ENCODE measurements at regions not wholly inside any gene's neighbourhood (a gene's known extent, or its start where the extent isn't known, plus 50 kb on each side); places are given as distances from the start of the nearest gene placed in this dataset.

DNA sequence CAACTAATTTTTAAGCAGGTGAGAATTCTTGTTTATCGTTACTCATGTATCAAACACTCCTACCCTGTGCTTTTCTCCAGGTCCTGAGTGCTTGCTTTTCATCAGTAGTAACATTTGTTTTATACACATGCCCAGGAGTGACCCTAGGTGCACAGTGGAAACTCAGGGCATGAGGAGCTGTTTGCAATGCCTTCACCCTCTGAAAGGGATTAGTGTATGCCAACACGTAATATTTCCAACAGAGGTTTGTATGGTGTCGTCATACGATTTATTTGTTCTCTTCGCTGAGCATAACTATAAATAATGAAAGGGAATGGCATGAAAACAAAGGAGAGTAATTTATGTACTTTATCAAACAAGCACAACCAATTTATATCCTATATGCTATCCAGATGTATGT is 537.4 kb upstream of the MMS22L start:
- DNase-seq = no peak

- no peak for DNase-seq
These were observed 539.6 kb upstream of the MMS22L start for GRCh38 chr6:97822632-97823031.

- no peak for DNase-seq
These were observed 558.7 kb upstream of the MMS22L start for GRCh38 chr6:97841763-97842162.

DNA sequence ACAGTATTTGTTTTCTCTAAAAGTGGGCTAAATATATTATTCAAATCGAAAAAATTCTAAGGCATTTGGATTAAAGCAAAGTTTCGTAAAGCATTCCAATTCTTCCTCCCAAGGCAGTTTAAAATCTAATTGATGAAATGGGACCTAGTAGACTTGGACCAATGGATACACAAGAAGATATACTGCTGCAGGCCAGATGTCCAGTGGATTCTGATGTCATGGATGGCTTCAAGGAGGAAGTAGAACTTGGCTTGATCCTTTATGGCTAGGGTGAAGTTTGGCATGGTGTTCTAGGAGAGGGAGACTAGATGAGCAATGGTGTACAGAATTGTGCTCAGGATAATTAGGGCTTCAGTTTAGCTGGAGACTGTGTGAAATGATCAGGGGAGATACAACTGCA is 559.5 kb upstream of the MMS22L start:
- no peak for DNase-seq

DNA sequence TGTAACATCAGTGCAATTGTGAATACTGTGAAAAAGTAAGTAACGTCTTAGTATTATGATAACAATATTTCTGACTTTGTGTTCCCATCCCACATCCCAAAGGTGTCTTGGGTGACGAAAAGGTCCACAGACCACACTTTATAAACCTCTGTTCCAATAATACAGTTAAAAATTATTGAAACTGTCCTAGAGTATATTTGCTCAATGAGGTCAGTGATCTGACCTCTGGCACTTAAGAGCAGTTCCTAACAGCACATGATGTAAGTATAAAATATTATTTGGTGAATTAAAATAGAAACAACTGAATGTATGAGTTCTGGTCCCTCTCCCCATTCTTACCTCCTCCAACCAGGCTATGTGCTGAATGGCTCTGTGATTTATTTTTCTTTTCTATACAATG is 566.4 kb upstream of the MMS22L start:
- no peak for DNase-seq

DNA sequence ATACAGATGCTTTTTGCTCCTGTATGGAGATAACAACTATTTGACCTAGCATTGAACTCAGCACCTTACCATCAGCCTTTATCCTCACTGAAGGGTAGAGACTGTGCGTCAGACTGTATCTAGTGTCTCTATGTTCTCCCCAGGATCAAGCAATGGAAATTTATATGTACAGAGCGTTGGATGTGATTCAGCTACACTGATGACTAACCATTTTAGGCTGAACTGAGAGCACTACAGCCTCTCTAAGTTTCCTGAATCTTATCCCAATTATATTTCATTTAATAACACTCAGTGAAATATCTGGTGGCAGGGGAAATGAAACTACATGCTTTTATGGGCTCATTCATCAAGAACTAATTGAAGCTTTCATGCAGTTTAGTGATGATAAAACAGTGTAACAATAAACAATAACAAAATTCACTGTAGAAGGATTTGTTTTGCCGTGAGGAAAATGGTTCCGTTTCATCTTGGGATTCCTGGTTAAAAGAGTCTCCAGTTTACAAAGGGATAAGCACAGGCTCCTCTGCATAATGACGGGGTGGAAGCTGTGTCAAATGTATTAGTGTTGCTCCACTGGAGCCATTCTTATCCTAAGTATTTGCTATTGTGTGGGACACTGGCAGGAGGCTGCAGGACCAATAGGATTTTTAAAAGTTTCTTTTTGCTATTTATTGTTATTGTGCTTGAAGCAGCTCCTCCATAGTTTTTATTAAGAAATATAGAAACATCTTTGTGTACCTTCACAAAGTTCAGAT is 567.6 kb upstream of the MMS22L start:
- DNase-seq = no peak

DNA sequence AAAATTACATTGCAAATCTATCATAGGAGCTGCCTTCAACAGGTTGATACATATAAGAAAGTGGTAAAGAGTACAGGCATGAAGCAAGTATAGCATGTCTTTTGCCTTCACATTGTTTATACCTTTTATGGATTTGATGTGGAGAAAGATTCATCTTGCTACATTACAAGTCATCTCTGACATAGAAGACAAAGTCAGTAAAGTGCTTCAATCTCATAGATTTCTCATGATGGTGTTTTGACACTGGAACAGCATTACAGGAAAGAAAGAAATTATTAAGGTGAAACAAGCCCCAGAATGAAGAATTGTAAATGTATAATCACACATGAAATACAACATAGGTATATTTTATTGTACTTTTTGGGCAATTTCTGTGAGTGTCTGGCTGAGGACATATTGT is 580.7 kb upstream of the MMS22L start:
- no peak for DNase-seq

DNA sequence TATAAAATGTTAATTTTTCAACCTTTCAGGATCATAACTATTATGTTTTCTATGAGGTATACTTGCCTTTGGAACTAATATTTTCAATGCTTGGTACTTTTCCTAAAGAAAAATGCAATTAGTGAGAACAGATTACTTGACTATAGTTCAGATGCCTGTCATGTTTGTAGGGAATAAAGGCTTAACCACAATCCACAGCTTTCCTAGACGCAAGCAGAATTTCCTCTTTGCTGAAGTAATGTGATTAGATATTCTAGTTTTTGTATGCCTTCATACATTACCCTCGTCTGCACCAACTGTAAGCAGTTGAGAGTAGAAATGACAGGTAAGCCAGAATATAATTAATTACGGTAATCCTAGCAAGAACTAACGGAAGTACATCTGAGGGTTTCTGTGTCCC is 581.4 kb upstream of the MMS22L start:
- DNase-seq = no peak

- no peak for DNase-seq
These were observed 581.8 kb upstream of the MMS22L start for GRCh38 chr6:97864826-97865225.

DNA sequence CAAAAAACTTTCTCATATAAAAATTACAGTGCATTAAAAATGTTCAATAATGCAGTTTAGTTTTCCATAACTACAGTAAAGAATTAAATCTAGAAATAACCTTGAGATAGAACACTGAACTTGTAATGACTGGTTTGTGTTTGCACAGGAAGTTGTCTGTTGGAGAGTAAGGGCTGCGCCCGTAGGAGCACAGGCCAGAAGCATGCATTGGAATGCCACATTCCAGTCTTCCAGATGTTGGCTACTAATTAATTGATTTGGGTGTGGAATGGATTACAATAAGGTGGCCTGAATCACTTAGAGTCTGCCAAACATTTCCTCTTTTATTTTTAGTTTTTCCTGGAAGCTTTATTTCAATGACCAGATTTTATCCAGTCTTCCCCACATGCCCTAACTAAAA is 582.6 kb upstream of the MMS22L start:
- no peak for DNase-seq

GRCh38 chr6:97866616-97867015 is 583.6 kb upstream of the MMS22L start:
- DNase-seq = no peak

GRCh38 chr6:97867177-97867576 is 584.2 kb upstream of the MMS22L start:
- DNase-seq = no peak

DNA sequence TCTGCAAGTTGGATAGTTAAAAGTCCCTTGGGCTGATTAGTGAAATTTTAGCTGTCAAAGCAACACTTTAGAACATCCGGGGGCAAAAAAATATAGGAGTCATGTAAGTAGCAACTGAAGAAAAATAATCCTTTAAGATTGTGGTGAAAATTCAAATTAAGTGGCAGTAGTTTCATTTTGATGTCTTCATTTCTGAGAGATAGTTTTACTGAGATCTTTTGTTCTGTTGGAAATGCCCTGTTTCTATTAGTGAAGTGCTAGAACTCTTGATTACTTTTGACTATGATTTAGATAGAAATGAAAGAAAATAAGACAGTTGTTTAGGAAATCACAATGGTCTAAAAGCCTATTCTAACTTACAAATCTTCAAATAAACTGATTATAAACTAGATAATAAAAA is 587.3 kb upstream of the MMS22L start:
- no peak for DNase-seq

- DNase-seq = no peak
These were observed 593.7 kb upstream of the MMS22L start for GRCh38 chr6:97876711-97877110.

DNA sequence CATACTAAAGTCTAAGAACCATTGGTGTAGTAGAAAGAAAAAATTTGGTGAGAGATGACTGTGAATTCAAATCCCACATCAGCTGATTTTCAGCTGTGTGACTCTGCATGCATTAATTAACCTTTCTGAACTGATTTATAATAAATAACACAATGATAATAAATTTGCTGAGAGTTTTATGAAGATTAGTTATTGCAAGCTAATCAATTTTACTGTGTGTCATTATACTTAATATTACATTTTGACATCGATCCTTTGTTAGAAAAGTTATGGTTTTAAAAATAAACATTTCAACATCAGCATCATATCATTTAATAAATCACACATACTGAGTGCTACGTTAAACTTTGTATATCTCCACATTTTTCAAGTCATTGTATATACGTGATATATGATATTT is 599.7 kb upstream of the MMS22L start:
- DNase-seq = no peak

DNA sequence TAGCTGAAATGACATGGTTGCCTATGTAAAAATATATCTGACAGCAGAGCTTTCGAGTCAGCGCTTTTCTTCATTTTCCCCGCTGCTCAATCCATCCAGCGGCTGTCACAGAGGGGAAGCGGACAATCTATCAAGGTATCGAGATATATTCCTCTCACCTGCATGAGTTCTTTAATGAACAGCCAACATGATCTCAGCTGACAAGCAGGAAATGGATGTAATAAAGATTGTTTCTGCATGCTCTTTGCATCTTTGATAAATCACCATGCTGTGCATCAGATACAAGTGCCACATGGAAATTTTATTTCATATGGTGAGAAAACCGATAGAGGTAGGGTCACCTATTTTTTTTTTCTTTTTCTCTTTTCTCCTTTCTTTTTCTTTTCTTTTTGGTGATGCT is 602.3 kb upstream of the MMS22L start:
- DNase-seq = no peak

DNA sequence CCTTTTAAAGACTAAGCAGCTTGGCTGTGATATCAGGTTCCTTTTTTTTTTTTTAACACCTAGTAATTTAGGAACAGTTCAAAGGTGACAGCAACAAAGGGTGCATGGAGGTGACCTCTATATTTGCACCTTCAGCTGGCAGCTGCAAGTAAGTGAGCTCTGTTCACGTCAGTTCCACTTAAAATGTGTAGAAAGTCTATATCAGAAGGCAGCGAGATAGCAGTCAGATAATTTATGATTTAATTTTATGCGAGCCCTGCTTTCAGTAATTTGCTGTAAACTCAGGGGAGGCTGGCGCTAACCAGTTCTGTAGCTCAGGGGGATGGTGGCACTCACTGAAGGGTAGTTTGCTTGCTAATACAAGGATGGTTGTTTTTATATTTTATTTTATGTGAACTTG is 602.8 kb upstream of the MMS22L start:
- DNase-seq = no peak

GRCh38 chr6:97901531-97901930 is 618.5 kb upstream of the MMS22L start:
- no peak for DNase-seq

- no peak for DNase-seq
These were observed 626.4 kb upstream of the MMS22L start for GRCh38 chr6:97909380-97909779.

GRCh38 chr6:97913721-97914120 is 630.7 kb upstream of the MMS22L start:
- no peak for DNase-seq

DNA sequence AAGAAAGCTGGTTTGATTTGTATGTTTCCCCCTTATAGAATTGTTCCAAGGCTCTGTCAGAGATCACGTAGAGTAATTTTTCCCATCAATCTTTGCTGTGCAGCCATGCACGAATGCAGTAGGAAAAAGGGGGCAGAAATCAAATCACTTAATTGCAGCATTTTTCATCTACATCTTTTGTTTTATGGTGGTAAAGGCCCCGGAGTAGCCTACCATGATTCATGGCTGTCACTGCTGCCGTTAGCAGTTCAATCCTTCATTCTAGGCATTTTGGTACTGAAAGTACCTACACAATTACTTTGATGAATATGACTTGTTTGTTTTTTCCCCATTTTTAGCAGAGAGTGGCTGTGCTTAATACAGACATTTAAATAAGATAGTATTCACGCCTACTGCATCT is 631.9 kb upstream of the MMS22L start:
- DNase-seq = no peak

DNA sequence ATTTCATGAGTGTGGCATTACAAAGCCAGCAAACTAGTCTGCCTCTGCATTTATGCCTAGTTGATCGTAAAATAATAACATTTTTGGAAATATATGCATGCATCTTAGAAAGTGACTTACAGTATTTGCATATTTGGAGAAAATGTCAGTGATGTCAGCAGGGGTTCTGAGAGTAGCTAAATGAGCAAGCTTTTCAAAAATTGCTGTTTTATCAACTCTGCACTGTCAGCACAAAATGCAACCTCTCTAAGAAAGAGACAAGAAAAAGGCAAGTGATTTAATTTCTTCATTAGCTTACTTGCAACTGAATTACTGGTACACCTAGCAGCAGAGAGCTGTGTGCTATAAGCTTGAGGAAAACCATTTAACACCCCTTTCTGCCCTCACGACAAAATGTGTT is 632.5 kb upstream of the MMS22L start:
- no peak for DNase-seq

GRCh38 chr6:97917369-97917768 is 634.4 kb upstream of the MMS22L start:
- no peak for DNase-seq

- no peak for DNase-seq
These were observed 636.0 kb upstream of the MMS22L start for GRCh38 chr6:97919046-97919445.

DNA sequence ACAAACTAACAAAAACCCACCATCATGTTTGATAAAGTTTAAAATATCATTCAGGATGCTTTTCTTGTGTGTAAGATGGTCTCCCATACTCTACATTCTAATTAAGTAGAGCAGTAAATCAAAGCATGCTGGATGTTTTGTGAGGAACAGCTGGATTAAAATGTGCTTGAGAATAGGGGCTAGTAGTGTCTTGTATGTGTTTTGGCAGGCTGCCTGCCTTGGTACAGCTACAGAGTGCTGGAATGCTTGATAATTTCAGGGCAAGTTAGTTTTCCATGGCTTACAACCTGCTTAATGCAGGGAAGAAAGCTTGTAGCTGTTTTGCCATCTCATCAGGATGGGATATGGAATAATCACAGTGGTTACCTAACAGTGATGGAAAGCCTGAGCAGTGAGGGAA is 636.6 kb upstream of the MMS22L start:
- DNase-seq = no peak

GRCh38 chr6:97923249-97923648 is 640.2 kb upstream of the MMS22L start:
- DNase-seq = no peak
